Stimulated activated CD4-positive, alpha-beta T cell treated with anti-CD3 and anti-CD28 coated beads, Interleukin-4, amount 100 ng/mL, for 48 hours (primary cell): ENCODE measurements at regions not wholly inside any gene's neighbourhood (a gene's known extent, or its start where the extent isn't known, plus 50 kb on each side); places are given as distances from the start of the nearest gene placed in this dataset.

Source experiments
- DNase-seq, 2 donors: peaks; one replicate each; pipeline ENCODE4 v3.0.0-alpha.2; 2020; ENCODE audit warnings: low read depth in 2 of 2

- no peak for DNase-seq
Measured at GRCh38 chr6:6781172-6781872, 192.8 kb downstream of the LY86 start.

DNA sequence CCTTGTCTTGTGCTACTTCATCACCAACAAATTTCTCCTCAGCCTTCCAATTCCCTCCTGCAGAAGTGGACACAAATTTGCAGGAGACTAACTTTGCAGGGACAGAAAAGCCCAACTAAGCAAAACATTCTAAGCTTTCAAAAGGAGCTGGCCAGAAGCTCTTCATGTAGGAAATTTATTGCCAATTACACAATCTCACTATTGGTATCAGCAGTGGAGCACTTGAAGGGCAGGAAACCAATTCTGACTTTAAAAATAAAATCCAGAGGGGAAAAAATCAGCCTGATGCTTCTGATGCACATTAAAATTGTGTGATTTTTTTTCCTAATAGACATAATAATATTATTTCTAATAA, 193.3 kb downstream of the LY86 start:
- DNase-seq: no peak

DNA sequence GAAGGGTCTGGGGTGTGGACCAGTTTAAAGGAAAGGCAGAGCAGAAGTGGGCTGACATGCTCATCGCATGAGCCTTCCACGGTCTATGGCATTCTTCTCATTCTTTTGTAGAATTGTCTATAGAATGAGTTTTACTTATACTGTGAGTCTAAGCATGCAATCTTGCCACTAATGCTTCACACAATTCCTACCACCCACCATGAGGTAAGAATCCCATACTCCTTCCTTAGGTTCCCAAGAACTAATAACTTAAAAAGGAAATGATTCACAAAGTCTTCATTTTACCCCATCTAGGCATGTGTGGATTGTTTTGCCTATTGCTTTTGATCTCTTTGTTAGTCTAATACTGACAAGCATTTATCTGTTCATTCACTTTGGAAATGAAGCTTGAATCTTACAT, 195.2 kb downstream of the LY86 start:
- DNase-seq: no peak

- DNase-seq: no peak
Measured at GRCh38 chr6:6784514-6785162, 196.1 kb downstream of the LY86 start.

DNA sequence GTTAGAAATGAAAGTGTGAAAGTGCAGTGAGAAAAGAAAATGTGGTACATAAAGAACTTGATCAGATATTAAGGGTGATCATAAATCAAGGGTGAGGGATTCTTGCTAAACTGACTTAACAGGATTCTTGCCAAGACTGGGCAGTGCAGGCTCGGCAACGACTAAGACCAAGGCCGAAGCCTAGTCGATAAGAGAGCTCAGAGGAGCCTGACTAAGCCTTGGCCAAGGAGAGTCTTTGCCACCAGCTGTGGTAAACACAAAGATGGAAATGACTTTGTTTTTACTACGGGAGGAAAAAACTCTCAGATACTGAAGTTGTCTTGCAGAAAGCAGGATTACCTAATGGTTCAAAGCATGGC, 196.6 kb downstream of the LY86 start:
- no peak for DNase-seq

- DNase-seq: no peak
Measured at GRCh38 chr6:6788394-6789032, 200.0 kb downstream of the LY86 start.

GRCh38 chr6:6790393-6790792, 201.9 kb downstream of the LY86 start:
- no peak for DNase-seq

GRCh38 chr6:6790891-6791290, 202.4 kb downstream of the LY86 start:
- no peak for DNase-seq

GRCh38 chr6:6793388-6794250, 205.1 kb downstream of the LY86 start:
- no peak for DNase-seq

DNA sequence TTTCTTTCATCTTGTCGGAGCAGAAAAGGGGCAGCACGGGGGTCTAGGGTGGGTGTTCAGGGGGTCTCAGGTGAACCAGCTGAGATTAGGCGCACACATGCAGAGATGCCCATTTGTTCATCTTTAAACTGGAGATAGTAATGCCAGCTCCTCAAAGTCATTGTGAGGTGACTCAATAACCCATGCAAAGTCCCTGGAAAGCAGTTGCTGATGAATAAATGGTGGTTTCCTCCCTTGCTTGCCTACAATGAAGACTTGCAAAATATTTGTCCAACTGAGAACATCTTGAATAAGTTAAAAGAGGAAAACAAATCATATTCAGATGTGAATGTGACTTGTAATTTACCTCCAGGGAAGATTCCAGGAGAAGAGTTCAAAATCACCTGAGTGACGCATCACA, 206.9 kb downstream of the LY86 start:
- DNase-seq: no peak

DNA sequence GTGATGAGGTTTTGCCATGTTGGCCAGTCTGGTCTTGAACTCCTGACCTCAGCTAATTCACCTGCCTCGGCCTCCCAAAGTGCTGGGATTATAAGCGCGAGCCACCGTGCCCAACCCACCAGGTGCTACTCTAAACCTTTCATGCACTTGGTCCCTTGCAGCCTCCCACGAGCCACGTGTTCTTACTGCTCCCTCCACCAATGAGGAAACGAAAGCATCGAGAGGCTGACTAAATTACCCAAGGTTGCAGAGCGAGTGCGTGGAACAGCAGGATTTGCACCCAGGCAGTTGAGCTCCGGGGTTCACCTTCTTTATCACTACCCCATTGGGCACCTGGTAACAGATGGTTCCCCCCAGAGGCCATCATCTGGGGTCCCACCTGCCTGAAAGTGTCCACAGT, 208.3 kb downstream of the LY86 start:
- DNase-seq: no peak

GRCh38 chr6:6798448-6798860, 209.9 kb downstream of the LY86 start:
- DNase-seq: no peak

- no peak for DNase-seq
Measured at GRCh38 chr6:6801005-6801335, 212.4 kb downstream of the LY86 start.

- no peak for DNase-seq
Measured at GRCh38 chr6:6801635-6802218, 213.2 kb downstream of the LY86 start.

- DNase-seq: no peak
Measured at GRCh38 chr6:6803180-6803977, 214.9 kb downstream of the LY86 start.

- DNase-seq: no peak
Measured at GRCh38 chr6:6804843-6805615, 216.5 kb downstream of the LY86 start.

- no peak for DNase-seq
Measured at GRCh38 chr6:6806844-6807518, 218.5 kb downstream of the LY86 start.

DNA sequence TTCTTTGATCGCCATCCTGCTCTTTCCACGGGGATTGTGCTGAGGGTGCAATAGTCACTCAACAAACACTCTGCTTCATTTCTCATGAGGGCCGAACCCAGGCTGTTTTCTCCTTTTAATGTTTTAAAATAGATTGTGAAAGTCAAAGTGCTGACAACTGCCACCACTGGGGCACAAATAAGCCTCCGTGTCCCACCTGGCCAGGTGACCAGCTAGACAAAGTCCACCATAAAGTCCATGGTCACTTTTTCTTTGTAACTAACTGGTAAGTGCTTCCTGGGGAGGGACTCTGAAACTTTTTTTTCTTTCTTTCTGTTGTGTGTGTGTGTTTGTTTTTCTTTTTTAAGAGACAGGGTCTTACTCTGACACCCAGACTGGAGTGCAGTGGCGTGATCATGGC, 219.8 kb downstream of the LY86 start:
- DNase-seq: no peak

DNA sequence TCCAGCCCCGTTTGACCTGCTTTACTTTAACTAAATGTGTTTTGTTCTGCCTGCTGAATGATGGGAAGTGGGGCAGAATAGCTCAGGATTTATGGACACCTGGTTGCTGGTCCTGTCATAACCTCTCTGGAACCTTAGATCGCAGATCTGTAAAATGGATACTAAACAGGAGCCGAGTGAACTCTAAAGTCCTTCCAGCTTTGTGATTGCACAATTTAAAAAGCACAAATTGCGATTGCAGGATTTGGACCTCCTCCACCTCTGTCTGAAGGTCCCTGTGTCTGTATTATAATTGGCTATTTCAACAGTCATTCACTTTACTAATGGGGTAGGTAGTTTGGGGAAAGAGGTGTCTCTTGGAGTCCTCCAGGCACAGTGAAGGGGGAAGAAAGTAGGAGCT, 220.4 kb downstream of the LY86 start:
- DNase-seq: no peak

DNA sequence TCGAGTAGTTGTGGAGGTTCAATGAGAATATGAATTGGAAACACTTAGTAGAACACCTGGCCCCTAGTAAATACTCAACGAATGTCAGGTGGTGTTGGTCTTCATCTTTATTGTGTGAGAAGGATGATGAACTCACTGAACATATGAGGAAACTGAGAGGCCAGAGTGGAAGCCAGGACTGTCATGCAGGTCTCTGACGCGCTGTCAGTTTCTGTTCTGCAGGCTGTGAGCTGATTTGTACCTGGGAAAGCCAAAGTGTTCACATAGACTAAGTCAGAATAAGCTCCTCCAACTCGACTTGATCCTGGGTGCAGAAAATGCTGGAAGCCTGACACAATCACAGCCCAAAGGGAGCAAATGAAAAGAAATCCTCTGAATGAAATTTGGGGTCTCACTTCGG, 222.2 kb downstream of the LY86 start:
- DNase-seq: no peak
